ENCODE measurements at regions not wholly inside any gene's neighbourhood (a gene's known extent, or its start where the extent isn't known, plus 50 kb on each side); places are given as distances from the start of the nearest gene placed in this dataset.

DNA sequence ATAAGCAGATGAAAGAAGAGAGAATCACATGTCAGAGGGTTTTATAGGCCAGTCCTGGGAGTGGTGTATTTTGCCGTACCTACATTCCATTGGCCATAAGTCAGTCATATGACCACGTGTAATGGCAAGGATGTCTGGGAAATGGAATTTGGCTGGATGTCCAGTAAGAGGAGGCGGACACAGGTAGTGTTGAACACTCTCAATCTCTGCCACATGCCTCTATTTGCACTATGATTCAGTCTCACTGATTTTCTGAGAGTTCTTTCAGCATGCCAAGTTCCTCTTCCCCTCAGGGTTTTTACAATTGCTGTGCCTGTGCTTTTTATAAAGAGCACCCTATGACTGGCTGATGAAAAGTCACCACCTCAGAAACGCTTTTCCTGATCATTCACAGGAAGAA, 164.2 kb upstream of the GPR101 start:
- Histone ChIP-seq H3K4me2 (no peak overlapping the region), H3K27me3 (ENCODE audit: insufficient read depth) (no peaks in the 10 kb centered on the region; the same call in 1 of the 2 replicates), H3K4me3 (ENCODE audit: low read depth in 2 of 2, low read length in 1 of 2) (no peak overlapping the region), H3K79me2 (ENCODE audit: insufficient read depth) (no peaks in the 10 kb centered on the region), H2AFZ (ENCODE audit: low read depth) (no peak overlapping the region), H3F3A (replicated peaks; ENCODE audit: insufficient read depth) (no peaks in the 10 kb centered on the region), H3K36me3 (replicated peaks in 1 of 2; ENCODE audit: control insufficient read depth in 1 of 2, insufficient read depth in 2 of 2, low read length in 1 of 2) (no peaks in the 10 kb centered on the region), H3K9ac (no peak overlapping the region), H3K27ac (ENCODE audit: low read depth in 2 of 2, low read length in 1 of 2) (no peak overlapping the region), H4K20me1 (ENCODE audit: insufficient read depth) (no peaks in the 10 kb centered on the region), H3K4me1 (ENCODE audit: control insufficient read depth in 1 of 2, insufficient read depth in 2 of 2, low read depth in 1 of 2, low read length in 1 of 2) (no peaks in the 10 kb centered on the region), H3K9me2 (no peaks in the 10 kb centered on the region), H3K9me3 (no peaks in the 10 kb centered on the region)
- no peak for TF ChIP-seq NFIC (IDR thresholded peaks at IDR 0.05; ENCODE audit: borderline replicate concordance)
- no peak for TF ChIP-seq MXI1 (IDR thresholded peaks at IDR 0.05; ENCODE audit: low read depth, low read length)
- TF ChIP-seq JUND (IDR thresholded peaks at IDR 0.05), result no peak
- WGBS (ENCODE audit: low lambda C conversion rate), result 4% methylated on average over 4 of the region's 4 CpGs
- DNase-seq, result no peak
- ChIA-PET CTCF (no interaction called here), POLR2A (no interaction called here)

DNA sequence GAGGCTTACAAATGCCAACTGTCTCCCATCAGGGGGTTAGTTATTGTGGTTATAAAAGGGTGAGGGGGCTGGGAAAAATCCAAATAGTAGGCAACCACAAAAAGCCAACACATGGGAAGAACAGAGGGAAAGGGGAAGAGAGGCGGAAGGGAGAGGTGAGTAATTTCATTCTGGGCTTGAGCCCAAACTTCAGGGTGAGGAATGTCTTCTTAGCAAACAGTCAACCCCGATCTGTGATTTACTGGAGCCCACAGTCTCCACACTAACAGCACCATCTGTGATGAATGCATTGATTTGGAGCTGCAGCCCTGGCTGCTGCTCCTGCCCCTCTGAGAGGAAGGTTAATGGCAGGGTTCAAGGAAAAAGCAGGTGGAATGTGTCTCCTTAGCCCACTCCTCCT, 162.2 kb upstream of the GPR101 start:
- H3K4me1 ChIP-seq (ENCODE audit: control insufficient read depth in 1 of 2, insufficient read depth in 2 of 2, low read depth in 1 of 2, low read length in 1 of 2), result no peaks in the 10 kb centered on the region
- 0% methylated on average over 2 of the region's 2 CpGs for WGBS (ENCODE audit: low lambda C conversion rate)
- no peaks in the 10 kb centered on the region for H4K20me1 ChIP-seq (ENCODE audit: insufficient read depth)
- no peaks in the 10 kb centered on the region for H3K36me3 ChIP-seq (replicated peaks in 1 of 2; ENCODE audit: control insufficient read depth in 1 of 2, insufficient read depth in 2 of 2, low read length in 1 of 2)
- no peaks in the 10 kb centered on the region for H3K79me2 ChIP-seq (ENCODE audit: insufficient read depth)
- H3K27me3 ChIP-seq (ENCODE audit: insufficient read depth), result no peaks in the 10 kb centered on the region; the same call in 1 of the 2 replicates
- no peaks in the 10 kb centered on the region for H3K9me3 ChIP-seq
- no peak overlapping the region for H3K4me2 ChIP-seq
- H3K4me3 ChIP-seq (ENCODE audit: low read depth in 2 of 2, low read length in 1 of 2), result no peak overlapping the region
- TF ChIP-seq POLR2AphosphoS5 (IDR thresholded peaks at IDR 0.05; ENCODE audit: low read depth, low read length) (no peak), USF2 (IDR thresholded peaks at IDR 0.05; ENCODE audit: borderline replicate concordance, low read depth, low read length) (no peak), JUND (IDR thresholded peaks at IDR 0.05) (no peak), TAF1 (IDR thresholded peaks at IDR 0.05; ENCODE audit: borderline replicate concordance, low read depth, low read length) (no peak), TEAD4 (IDR thresholded peaks at IDR 0.05; ENCODE audit: borderline replicate concordance, insufficient read depth) (no peak), CHD2 (IDR thresholded peaks at IDR 0.05; ENCODE audit: low read length, partially characterized antibody) (no peak), FOXM1 (IDR thresholded peaks at IDR 0.05; ENCODE audit: low read depth) (no peak), NFIC (IDR thresholded peaks at IDR 0.05; ENCODE audit: borderline replicate concordance) (no peak), FOSL2 (IDR thresholded peaks at IDR 0.05; ENCODE audit: borderline replicate concordance, low read depth) (no peak), REST (IDR thresholded peaks at IDR 0.05; ENCODE audit: low read depth, low read length) (no peak), SIN3A (IDR thresholded peaks at IDR 0.05; ENCODE audit: borderline replicate concordance, low read depth, low read length) (no peak), FOXJ3 (CRISPR knock-in tag; IDR thresholded peaks at IDR 0.05) (no peak), TCF12 (IDR thresholded peaks at IDR 0.05) (no peak)
- TF ChIP-seq, protein P1, sequence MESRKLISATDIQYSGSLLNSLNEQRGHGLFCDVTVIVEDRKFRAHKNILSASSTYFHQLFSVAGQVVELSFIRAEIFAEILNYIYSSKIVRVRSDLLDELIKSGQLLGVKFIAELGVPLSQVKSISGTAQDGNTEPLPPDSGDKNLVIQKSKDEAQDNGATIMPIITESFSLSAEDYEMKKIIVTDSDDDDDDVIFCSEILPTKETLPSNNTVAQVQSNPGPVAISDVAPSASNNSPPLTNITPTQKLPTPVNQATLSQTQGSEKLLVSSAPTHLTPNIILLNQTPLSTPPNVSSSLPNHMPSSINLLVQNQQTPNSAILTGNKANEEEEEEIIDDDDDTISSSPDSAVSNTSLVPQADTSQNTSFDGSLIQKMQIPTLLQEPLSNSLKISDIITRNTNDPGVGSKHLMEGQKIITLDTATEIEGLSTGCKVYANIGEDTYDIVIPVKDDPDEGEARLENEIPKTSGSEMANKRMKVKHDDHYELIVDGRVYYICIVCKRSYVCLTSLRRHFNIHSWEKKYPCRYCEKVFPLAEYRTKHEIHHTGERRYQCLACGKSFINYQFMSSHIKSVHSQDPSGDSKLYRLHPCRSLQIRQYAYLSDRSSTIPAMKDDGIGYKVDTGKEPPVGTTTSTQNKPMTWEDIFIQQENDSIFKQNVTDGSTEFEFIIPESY (IDR thresholded peaks at IDR 0.05; ENCODE audit: borderline replicate concordance, low read depth), result no peak
- TF ChIP-seq, protein P2, sequence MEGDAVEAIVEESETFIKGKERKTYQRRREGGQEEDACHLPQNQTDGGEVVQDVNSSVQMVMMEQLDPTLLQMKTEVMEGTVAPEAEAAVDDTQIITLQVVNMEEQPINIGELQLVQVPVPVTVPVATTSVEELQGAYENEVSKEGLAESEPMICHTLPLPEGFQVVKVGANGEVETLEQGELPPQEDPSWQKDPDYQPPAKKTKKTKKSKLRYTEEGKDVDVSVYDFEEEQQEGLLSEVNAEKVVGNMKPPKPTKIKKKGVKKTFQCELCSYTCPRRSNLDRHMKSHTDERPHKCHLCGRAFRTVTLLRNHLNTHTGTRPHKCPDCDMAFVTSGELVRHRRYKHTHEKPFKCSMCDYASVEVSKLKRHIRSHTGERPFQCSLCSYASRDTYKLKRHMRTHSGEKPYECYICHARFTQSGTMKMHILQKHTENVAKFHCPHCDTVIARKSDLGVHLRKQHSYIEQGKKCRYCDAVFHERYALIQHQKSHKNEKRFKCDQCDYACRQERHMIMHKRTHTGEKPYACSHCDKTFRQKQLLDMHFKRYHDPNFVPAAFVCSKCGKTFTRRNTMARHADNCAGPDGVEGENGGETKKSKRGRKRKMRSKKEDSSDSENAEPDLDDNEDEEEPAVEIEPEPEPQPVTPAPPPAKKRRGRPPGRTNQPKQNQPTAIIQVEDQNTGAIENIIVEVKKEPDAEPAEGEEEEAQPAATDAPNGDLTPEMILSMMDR (IDR thresholded peaks at IDR 0.05), result no peak
- H3F3A ChIP-seq (replicated peaks; ENCODE audit: insufficient read depth), result no peaks in the 10 kb centered on the region
- ChIA-PET CTCF (interaction anchor here (1.9 to 2.0 kb wide), 2 partner anchors 144 to 242 kb away, joined by 4 to 7 read pairs; no protein-coding TSS in a partner anchor), POLR2A (no interaction called here)
- no peak overlapping the region for H3K27ac ChIP-seq (ENCODE audit: low read depth in 2 of 2, low read length in 1 of 2)
- H3K9ac ChIP-seq, result no peak overlapping the region
- no peak for DNase-seq
- no peaks in the 10 kb centered on the region for H3K9me2 ChIP-seq
- H2AFZ ChIP-seq (ENCODE audit: low read depth), result no peak overlapping the region

Data from SK-N-SH (cell line).